HG03460 (cell line): ENCODE measurements at regions not wholly inside any gene's neighbourhood (a gene's known extent, or its start where the extent isn't known, plus 50 kb on each side); places are given as distances from the start of the nearest gene placed in this dataset.

Source experiments
- ATAC-seq: cut with Tn5 transposase; IDR thresholded peaks from one replicate; pipeline ENCODE4 v1.9.1; 2021; ENCODE audit not compliant: unreplicated experiment

DNA sequence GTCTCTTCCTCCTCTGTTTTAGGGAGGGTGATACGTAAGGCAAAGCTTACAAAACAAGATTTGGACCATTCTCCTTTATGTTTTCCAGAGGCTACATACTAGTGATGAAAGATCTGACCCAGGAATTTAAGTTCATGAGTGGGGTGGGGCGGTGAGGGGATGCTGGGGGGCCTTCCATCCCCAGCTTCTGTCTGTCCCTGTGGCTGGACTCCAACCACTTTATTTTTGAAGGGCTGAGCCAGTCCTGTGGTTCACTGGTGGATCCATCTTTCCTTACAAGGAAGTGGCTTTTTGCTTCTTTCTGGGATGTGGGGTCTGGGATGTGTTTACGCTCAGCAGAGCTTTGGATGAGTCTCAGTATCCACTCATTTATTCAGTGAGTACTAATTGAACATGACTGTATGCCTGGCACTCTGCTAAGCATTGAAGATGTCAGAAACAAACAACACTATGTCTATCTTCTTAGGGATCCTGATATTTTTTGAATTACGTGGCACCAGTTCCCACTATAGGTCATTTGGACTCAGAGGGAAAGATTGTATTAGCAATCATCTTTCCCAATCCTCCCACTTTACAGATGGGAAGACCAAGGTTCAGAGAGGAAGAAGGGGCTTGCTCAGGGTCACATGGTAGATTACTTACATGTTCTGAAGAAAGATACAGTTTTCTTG, 291.8 kb upstream of the TBX3 start:
- ATAC-seq, result no peak

- ATAC-seq, result no peak
Observed at GRCh38 chr12:114974826-114975639, 291.1 kb upstream of the TBX3 start.

GRCh38 chr12:114974333-114974732, 290.4 kb upstream of the TBX3 start:
- ATAC-seq, result no peak

DNA sequence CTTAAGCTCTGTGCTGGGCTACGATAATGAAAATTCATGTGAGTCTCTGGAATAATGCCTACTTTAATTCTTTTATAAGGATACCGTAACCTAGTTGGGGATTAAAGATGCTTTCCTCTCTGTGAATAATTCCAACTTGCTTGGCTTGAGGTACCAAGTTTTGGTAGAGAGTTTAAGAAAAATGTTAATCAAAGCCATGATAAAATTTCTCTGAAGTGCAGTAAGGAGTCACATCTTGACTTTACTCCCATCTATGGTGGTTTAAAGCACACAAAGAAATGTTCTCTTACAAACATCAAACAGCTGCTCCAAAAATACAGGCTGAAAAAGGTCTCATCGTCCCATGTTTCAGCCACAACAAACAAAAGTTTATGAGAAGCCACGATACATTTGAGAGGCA, 284.8 kb upstream of the TBX3 start:
- ATAC-seq, result no peak

GRCh38 chr12:114967151-114967550, 283.2 kb upstream of the TBX3 start:
- ATAC-seq, result no peak

GRCh38 chr12:114964841-114965240, 280.9 kb upstream of the TBX3 start:
- no peak for ATAC-seq

DNA sequence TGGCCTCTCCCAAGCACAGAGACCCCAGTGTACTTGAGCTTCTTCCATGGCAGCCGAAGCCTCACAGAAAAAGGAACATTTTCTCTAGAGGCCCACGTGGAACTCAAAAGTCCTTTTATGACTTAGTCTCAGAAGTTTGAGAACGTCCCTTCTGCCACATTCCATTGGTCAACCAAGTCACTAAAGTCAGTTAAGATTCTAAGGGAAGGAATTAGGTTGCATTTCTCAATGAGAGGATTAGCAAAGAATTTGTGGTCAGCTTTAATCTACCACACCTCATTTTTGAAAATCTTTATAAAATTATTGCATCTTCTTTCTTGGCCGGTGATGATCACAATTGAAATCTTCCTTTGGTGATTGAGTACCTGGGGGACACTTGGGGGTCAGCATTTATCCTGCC, 279.9 kb upstream of the TBX3 start:
- no peak for ATAC-seq

- ATAC-seq, result no peak
Observed at GRCh38 chr12:114961491-114961890, 277.5 kb upstream of the TBX3 start.

GRCh38 chr12:114958538-114958937, 274.6 kb upstream of the TBX3 start:
- ATAC-seq, result no peak

DNA sequence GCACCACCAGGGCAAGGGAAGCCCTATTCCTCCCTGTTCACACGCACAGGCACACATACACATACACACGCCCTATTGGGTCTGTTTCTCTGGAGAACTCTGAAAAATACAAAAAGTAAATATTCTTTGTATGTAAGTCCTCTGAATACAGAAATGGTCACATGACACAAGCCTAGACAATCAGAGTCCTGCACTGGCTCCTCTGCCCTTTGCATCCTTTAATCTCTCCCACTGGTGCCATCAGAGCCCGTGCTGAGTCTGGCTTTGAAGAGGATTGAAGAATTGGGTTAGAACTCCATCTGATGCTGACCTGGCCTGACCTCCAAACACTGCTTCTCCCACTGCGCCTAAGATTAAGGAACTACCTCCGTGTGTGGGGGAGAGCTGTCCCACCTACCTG, 273.2 kb upstream of the TBX3 start:
- no peak for ATAC-seq

GRCh38 chr12:114955414-114956014, 271.5 kb upstream of the TBX3 start:
- ATAC-seq, result no peak

- no peak for ATAC-seq
Observed at GRCh38 chr12:114954511-114955055, 270.6 kb upstream of the TBX3 start.

DNA sequence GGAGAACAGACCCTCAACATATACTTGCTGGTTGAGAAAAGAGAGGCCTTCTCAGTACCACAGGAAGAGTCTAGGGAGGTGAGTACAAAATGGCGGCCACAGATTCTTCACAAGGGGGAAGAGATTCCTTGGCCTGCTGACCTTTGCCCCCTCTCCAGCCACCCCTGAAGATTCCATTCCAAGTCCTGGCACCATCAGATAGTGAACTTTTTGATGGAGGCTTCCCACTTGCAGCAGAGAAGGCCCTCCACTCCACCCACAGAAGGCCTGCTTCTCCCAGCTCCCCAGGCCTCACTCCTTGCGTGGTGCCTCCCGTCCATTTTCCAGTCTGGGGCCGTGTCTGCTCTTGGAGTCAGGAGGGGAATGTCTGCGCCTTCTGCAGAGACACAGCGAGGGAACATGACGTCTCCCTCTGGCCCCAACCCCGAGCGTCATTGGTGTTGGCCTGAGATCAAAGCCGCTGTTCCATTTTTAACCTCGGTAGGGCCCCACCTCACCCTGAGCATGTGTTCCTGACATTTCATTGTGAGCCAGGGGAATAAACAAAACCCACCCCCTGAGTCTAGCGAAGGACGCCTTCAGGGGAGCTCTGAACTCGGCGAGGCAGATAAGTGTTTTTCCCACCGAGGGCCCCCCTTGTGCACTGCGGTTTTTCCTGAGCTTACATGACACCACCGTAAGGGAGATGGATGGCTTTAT, 268.7 kb upstream of the TBX3 start:
- ATAC-seq, result no peak

- no peak for ATAC-seq
Observed at GRCh38 chr12:114949058-114949820, 265.3 kb upstream of the TBX3 start.

- no peak for ATAC-seq
Observed at GRCh38 chr12:114945351-114945750, 261.4 kb upstream of the TBX3 start.

DNA sequence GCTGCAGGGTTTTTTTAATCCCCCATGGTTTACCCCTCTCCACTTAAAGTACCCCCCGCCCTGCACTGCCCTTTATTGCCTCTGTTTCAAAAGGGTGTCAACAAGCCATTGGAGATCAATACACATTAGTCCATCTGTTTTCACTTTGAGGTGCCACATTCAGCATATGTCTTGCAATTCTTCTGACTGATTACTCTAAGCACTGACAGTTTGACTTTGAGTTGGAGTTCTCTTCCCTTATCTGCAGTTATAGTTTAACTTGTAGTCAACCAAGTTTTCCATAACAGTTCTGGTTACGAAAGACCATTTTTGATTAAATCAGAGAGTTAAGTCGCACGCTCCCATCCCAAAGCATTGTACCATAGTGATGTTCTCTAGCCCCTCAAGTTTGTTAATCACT, 260.8 kb upstream of the TBX3 start:
- ATAC-seq, result no peak

DNA sequence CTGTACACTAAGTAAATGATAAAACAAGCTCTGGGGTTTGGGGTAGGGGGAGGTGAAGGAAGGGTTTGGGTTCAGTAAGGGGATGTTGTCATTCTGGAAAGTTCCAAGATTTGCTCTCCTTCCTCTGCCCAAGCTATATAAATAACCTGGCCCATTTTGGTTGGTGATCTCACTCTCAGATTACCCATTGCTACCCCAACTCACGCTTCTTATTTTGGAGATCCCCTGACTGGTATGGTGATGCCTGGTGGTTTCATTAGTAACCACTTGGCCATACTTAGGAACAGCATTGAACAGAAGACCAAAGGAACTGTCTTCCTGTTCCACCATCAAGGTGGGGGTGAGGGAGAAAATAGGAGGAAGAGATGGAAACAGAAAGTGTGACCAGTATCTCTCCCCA, 259.6 kb upstream of the TBX3 start:
- ATAC-seq, result no peak

DNA sequence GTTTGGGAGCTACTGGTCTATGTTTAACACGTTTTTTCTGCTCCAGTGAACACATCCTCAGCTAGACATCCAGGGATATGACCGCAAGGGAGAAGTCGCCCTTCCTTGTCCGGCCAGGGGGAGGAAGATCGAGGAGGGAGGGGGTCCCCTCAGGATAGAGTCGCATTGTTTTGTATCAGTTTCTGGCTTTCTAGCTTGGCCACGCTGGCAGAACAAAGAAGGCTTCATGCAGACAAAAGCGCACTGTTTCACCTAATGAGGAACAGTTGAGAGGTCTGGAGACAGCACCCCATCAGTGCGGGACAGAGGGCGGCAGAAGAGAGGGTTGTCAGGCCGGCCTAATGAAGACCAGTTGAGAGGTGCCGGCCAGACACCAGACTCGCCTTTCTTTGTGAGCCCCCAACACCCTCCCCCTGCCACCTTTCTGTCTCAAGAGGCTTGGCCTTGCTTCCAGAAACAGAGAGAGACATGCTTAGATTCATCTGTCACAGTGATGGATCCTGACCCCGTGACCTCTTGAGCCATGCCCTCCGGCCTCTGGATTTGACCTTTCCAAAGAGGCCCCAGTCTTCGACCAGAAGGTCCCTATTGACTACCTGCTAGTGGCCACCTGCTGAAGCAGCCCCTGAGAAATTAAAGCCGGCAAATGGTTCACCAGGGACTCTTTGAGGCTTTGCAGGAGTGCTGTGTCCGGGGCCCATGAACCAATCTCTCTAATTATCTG, 254.7 kb upstream of the TBX3 start:
- ATAC-seq, result no peak

- ATAC-seq, result no peak
Observed at GRCh38 chr12:114936148-114937079, 252.4 kb upstream of the TBX3 start.
